WTC11 (cell line): ENCODE measurements at regions not wholly inside any gene's neighbourhood (a gene's known extent, or its start where the extent isn't known, plus 50 kb on each side); places are given as distances from the start of the nearest gene placed in this dataset.

Source experiments
- ATAC-seq: fragments of 200-7000 bp; cut with Tn5 transposase; 2 replicates; pipeline ENCODE4 v1.10.0; 2021; ENCODE audit warnings: mild to moderate bottlenecking, moderate library complexity
- CTCF ChIA-PET: fragments of 300-600 bp; sonication (Branson Sonifier 250); formaldehyde crosslinking; loops from one replicate; lab custom pipeline; 2021; ENCODE audit warnings: antibody characterized with exemption; lab: Charles Lee
- POLR2A ChIA-PET: fragments of 350-600 bp; sonication (Branson Sonifier 250); formaldehyde crosslinking; loops from one replicate; lab custom pipeline; 2021; ENCODE audit warnings: antibody characterized with exemption; lab: Charles Lee
- DNase-seq: peaks from one replicate; pipeline ENCODE4 v3.0.0; 2021; ENCODE audit warnings: low spot score
- H3K27ac Mint-ChIP-seq: 2 replicates; pipeline ENCODE4 v1.8.0; 2021; ENCODE audit warnings: mixed read lengths
- H3K27me3 Mint-ChIP-seq: 2 replicates; pipeline ENCODE4 v1.8.0; 2021; ENCODE audit warnings: low read depth, mild to moderate bottlenecking, moderate library complexity, mixed read lengths
- H3K36me3 Mint-ChIP-seq: 2 replicates; pipeline ENCODE4 v1.8.0; 2021; ENCODE audit warnings: mixed read lengths
- H3K4me1 Mint-ChIP-seq: 2 replicates; pipeline ENCODE4 v1.8.0; 2022; ENCODE audit warnings: mixed read lengths
- H3K4me3 Mint-ChIP-seq: 2 replicates; pipeline ENCODE4 v1.8.0; 2021; ENCODE audit warnings: mild to moderate bottlenecking, moderate library complexity, mixed read lengths
- H3K9me3 Mint-ChIP-seq: 2 replicates; pipeline ENCODE4 v1.8.0; 2021; ENCODE audit warnings: mixed read lengths
- AR ChIP-seq: fragments of 250-450 bp; sonication (Bioruptor Pico); IDR thresholded peaks from 2 replicates; pipeline ENCODE4 v1.9.0; 2021; ENCODE audit warnings: mild to moderate bottlenecking
- E2F5 ChIP-seq: sonication (generic); formaldehyde crosslinking; IDR thresholded peaks from 2 replicates; pipeline ENCODE4 v1.8.1; 2022; ENCODE audit warnings: mild to moderate bottlenecking, moderate library complexity, missing genetic modification reagents
- FOXP1 ChIP-seq: sonication (generic); formaldehyde crosslinking; IDR thresholded peaks from 2 replicates; pipeline ENCODE4 v1.8.0; 2022; ENCODE audit warnings: missing genetic modification reagents, mild to moderate bottlenecking, moderate library complexity, borderline replicate concordance
- HMGA2 ChIP-seq: fragments of 250-450 bp; sonication (Bioruptor Pico); IDR thresholded peaks from 2 replicates; pipeline ENCODE4 v1.4.0; 2021; ENCODE audit warnings: mild to moderate bottlenecking, moderate library complexity
- MXD4 ChIP-seq: fragments of 250-450 bp; sonication (Bioruptor Pico); IDR thresholded peaks from 2 replicates; pipeline ENCODE4 v1.8.0; 2021; ENCODE audit warnings: mild to moderate bottlenecking, moderate library complexity, borderline replicate concordance
- MYBL2 ChIP-seq: sonication (generic); formaldehyde crosslinking; IDR thresholded peaks from 2 replicates; pipeline ENCODE4 v1.8.1; 2023; ENCODE audit warnings: mild to moderate bottlenecking, moderate library complexity, missing genetic modification reagents
- RELA ChIP-seq: sonication (generic); formaldehyde crosslinking; IDR thresholded peaks from 2 replicates; pipeline ENCODE4 v1.8.1; 2022; ENCODE audit warnings: missing genetic modification reagents, mild to moderate bottlenecking, borderline replicate concordance
- RORB ChIP-seq: fragments of 250-450 bp; sonication (Bioruptor Pico); IDR thresholded peaks from 2 replicates; pipeline ENCODE4 v1.9.0; 2021; ENCODE audit warnings: mild to moderate bottlenecking
- SMAD4 ChIP-seq: sonication (generic); formaldehyde crosslinking; IDR thresholded peaks from 2 replicates; pipeline ENCODE4 v1.8.0; 2022; ENCODE audit warnings: mild to moderate bottlenecking, missing genetic modification reagents
- SOX15 ChIP-seq: fragments of 250-450 bp; sonication (Bioruptor Pico); IDR thresholded peaks from 2 replicates; pipeline ENCODE4 v1.9.0; 2021; ENCODE audit warnings: mild to moderate bottlenecking
- TP53 ChIP-seq: sonication (generic); formaldehyde crosslinking; IDR thresholded peaks from 2 replicates; pipeline ENCODE4 v1.8.1; 2023; ENCODE audit warnings: mild to moderate bottlenecking, missing genetic modification reagents
- ZBTB21 ChIP-seq: sonication (generic); formaldehyde crosslinking; IDR thresholded peaks from 2 replicates; pipeline ENCODE4 v1.8.1; 2023; ENCODE audit warnings: mild to moderate bottlenecking, missing genetic modification reagents, borderline replicate concordance
- ZNF219 ChIP-seq: sonication (generic); formaldehyde crosslinking; IDR thresholded peaks from 2 replicates; pipeline ENCODE4 v1.8.0; 2023; ENCODE audit warnings: missing genetic modification reagents, mild to moderate bottlenecking, borderline replicate concordance
- ZNF317 ChIP-seq: sonication (generic); formaldehyde crosslinking; IDR thresholded peaks from 2 replicates; pipeline ENCODE4 v1.8.1; 2023; ENCODE audit warnings: low read depth, mild to moderate bottlenecking, moderate library complexity, missing genetic modification reagents, borderline replicate concordance
- ZNF425 ChIP-seq: fragments of 250-450 bp; sonication (Bioruptor Pico); conservative IDR thresholded peaks from 2 replicates; pipeline ENCODE4 v1.9.0; 2021; ENCODE audit warnings: mild to moderate bottlenecking

- TF ChIP-seq TP53 (CRISPR knock-in tag) (no peak), MYBL2 (CRISPR knock-in tag) (no peak), ZNF317 (CRISPR knock-in tag) (no peak)
Measured at GRCh38 chr20:4071178-4071693, 55.9 kb upstream of the RNF24 start (continued).

- POLR2A ChIA-PET, result interaction anchor here (1.5 kb wide), 1 partner anchor 143 kb away, joined by 4 read pairs; no protein-coding TSS in a partner anchor
- H3K4me3 Mint-ChIP-seq, result no peak overlapping the region
- peaks cover 29% of the 10 kb centered on the region for H3K4me1 Mint-ChIP-seq
- DNase-seq, result no peak
- TF ChIP-seq AR (no peak), SOX15 (no peak), ZNF425 (CRISPR knock-in tag) (no peak)
- TF ChIP-seq, all 79 proteins: peak for 0
- CTCF ChIA-PET, result interaction anchor here (0.8 to 4.2 kb wide), 15 partner anchors 8 to 317 kb away, joined by 3 to 55 read pairs (median 6); partner anchors contain the start of genes ADISSP and CENPB
- Mint-ChIP-seq H3K9me3 (peaks cover 7% of the 10 kb centered on the region), H3K27ac (no peak overlapping the region), H3K27me3 (no peaks in the 10 kb centered on the region; the same call in 1 of the 2 replicates), H3K36me3 (0 out of 2 replicates have a peak, but pooled peaks cover 3% of the 10 kb centered on the region)
- no peak for ATAC-seq
Measured at GRCh38 chr20:4070323-4071177, 55.2 kb upstream of the RNF24 start.

- POLR2A ChIA-PET, result interaction anchor here (1.5 kb wide), 1 partner anchor 142 kb away, joined by 4 read pairs; no protein-coding TSS in a partner anchor
- no peak for ATAC-seq
- Mint-ChIP-seq H3K9me3 (peaks cover 7% of the 10 kb centered on the region), H3K27ac (no peak overlapping the region)
- TF ChIP-seq SMAD4 (CRISPR knock-in tag) (no peak), FOXP1 (CRISPR knock-in tag) (no peak), MXD4 (CRISPR knock-in tag) (no peak), RORB (CRISPR knock-in tag) (no peak), ZBTB21 (no peak)
- TF ChIP-seq, all 79 proteins: peak for 0
- 0 out of 2 replicates have a peak, but pooled peaks cover 3% of the 10 kb centered on the region for H3K36me3 Mint-ChIP-seq
- H3K4me3 Mint-ChIP-seq, result no peak overlapping the region
- H3K27me3 Mint-ChIP-seq, result no peaks in the 10 kb centered on the region
- H3K4me1 Mint-ChIP-seq, result peaks cover 31% of the 10 kb centered on the region
- DNase-seq, result no peak
- CTCF ChIA-PET, result interaction anchor here (0.8 to 4.2 kb wide), 4 partner anchors 15 to 301 kb away, joined by 3 to 55 read pairs (median 4); partner anchors contain the start of gene CENPB
Measured at GRCh38 chr20:4069751-4070150, 54.4 kb upstream of the RNF24 start.

- Mint-ChIP-seq H3K36me3 (0 out of 2 replicates have a peak, but pooled peaks cover 3% of the 10 kb centered on the region), H3K4me3 (no peak overlapping the region), H3K9me3 (peaks cover 7% of the 10 kb centered on the region), H3K27me3 (no peaks in the 10 kb centered on the region), H3K4me1 (peaks cover 34% of the 10 kb centered on the region), H3K27ac (no peak overlapping the region)
- CTCF ChIA-PET, result no interaction called here
- TF ChIP-seq RELA (CRISPR knock-in tag) (no peak), HMGA2 (CRISPR knock-in tag) (no peak), ZNF219 (CRISPR knock-in tag) (no peak), E2F5 (CRISPR knock-in tag) (no peak)
- no peak for DNase-seq
- no peak for ATAC-seq
- POLR2A ChIA-PET, result no interaction called here
Measured at GRCh38 chr20:4068708-4069107, 53.4 kb upstream of the RNF24 start.
